ENCODE measurements at regions not wholly inside any gene's neighbourhood (a gene's known extent, or its start where the extent isn't known, plus 50 kb on each side); places are given as distances from the start of the nearest gene placed in this dataset.

DNA sequence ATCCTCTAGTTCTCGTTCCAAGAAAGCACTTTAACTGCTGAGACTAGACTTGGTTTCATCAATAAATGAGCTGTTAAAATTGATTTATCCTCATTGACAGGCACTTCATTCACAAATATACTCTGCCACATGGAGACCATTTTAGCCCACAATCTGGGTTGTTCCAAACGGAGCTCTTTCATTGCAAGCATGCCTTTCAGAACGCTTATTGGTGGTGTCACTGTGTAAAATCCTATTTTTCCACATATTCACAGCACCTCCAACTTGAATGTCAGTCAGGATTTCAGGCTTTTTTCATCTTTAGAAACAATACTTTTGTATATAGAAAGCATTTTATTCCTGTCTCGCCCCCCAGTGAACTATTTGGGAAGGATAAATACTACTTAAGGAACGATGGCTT lies 424.7 kb upstream of the NRP1 start:
- H3K9ac ChIP-seq (ENCODE audit: low read length), result no peak overlapping the region
- peaks cover 2% of the 10 kb centered on the region for H3K9me3 Mint-ChIP-seq (ENCODE audit: insufficient read depth)
- no peak overlapping the region for H3K4me3 Mint-ChIP-seq
- H3K27ac ChIP-seq (ENCODE audit: low read length in 2 of 2), result no peak overlapping the region
- H3K9me3 ChIP-seq (ENCODE audit: control extremely low read depth in 1 of 3, control insufficient read depth in 2 of 3, insufficient read depth in 1 of 3, low read length in 2 of 3), result peaks cover 0 to 4% (median 0%) of the 10 kb centered on the region in 3 donors
- TF ChIP-seq EZH2 (IDR thresholded peaks at IDR 0.05; ENCODE audit: borderline replicate concordance, insufficient read depth, low read depth, low read length, poor library complexity, severe bottlenecking) (no peak), CTCF (IDR thresholded peaks at IDR 0.05) (no peak)
- no peaks in the 10 kb centered on the region for H4K20me1 ChIP-seq (ENCODE audit: control insufficient read depth, insufficient read depth, low read length, poor library complexity, severe bottlenecking)
- no peaks in the 10 kb centered on the region for H3K36me3 ChIP-seq (replicated peaks in 1 of 2; ENCODE audit: control extremely low read depth in 1 of 2, control insufficient read depth in 1 of 2, extremely low read depth in 1 of 2, insufficient read depth in 2 of 2, low read length in 1 of 2)
- H3K4me1 Mint-ChIP-seq, result no peaks in the 10 kb centered on the region
- ChIA-PET CTCF (no interaction called here), POLR2A (no interaction called here)
- no peak overlapping the region for H3K4me3 ChIP-seq (ENCODE audit: control extremely low read depth in 1 of 5, extremely low read depth in 1 of 5, insufficient read depth in 1 of 5, low read depth in 2 of 5, low read length in 4 of 5)
- no peak overlapping the region for H3K27ac Mint-ChIP-seq
- no peaks in the 10 kb centered on the region for H3K27me3 Mint-ChIP-seq
- H3K4me1 ChIP-seq (ENCODE audit: control insufficient read depth in 2 of 2, insufficient read depth in 2 of 2, low read length in 2 of 2), result no peaks in the 10 kb centered on the region
- no peaks in the 10 kb centered on the region for H3K79me2 ChIP-seq (ENCODE audit: control insufficient read depth, insufficient read depth, low read length)
- H3K4me2 ChIP-seq (replicated peaks; ENCODE audit: low read depth, low read length, poor library complexity, severe bottlenecking), result no peak overlapping the region
- WGBS (ENCODE audit: insufficient coverage), result 90% methylated on average over 2 of the region's 5 CpGs
- DNase-seq (no peak), ATAC-seq (ENCODE audit: low read depth) (no peak)
- no peaks in the 10 kb centered on the region for H3K27me3 ChIP-seq (replicated peaks in 1 of 4; ENCODE audit: control extremely low read depth in 1 of 4, control insufficient read depth in 3 of 4, insufficient read depth in 4 of 4, low read length in 3 of 4)
- intact Hi-C loops (cut with micrococcal nuclease), result no loop called here
- H2AFZ ChIP-seq (ENCODE audit: insufficient read depth, low read depth, low read length, poor library complexity, severe bottlenecking), result no peak overlapping the region

DNA sequence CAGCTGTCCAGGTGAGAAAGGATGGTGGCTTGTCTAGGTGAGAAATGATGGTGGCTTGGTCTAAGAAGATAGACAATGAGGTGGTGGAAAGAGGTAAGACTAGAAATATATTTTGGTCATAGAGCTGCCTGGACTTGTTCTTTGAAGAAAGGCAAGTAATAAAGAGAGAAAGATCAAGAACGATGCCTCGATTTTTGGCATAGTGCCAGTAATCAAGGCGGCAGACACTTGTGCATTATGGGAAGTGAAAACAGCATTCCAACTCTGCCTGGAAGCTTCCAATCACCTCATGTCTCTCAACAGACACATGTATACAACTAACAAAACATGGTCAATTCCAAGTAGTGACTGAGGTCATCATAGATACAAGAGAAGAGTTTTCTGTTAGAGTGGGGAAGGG lies 423.8 kb upstream of the NRP1 start:
- DNase-seq, result no peak
- POLR2A ChIA-PET, result no interaction called here

More for the DNA sequence above, 423.8 kb upstream of the NRP1 start:
- ATAC-seq (ENCODE audit: low read depth), result no peak
- H3K4me2 ChIP-seq (replicated peaks; ENCODE audit: low read depth, low read length, poor library complexity, severe bottlenecking), result no peak overlapping the region
- no peak overlapping the region for H3K9ac ChIP-seq (ENCODE audit: low read length)
- H2AFZ ChIP-seq (ENCODE audit: insufficient read depth, low read depth, low read length, poor library complexity, severe bottlenecking), result no peak overlapping the region
- no peaks in the 10 kb centered on the region for H4K20me1 ChIP-seq (ENCODE audit: control insufficient read depth, insufficient read depth, low read length, poor library complexity, severe bottlenecking)
- no peak overlapping the region for H3K27ac Mint-ChIP-seq
- no peak for TF ChIP-seq EZH2 (IDR thresholded peaks at IDR 0.05; ENCODE audit: borderline replicate concordance, insufficient read depth, low read depth, low read length, poor library complexity, severe bottlenecking)
- no peak for TF ChIP-seq CTCF (IDR thresholded peaks at IDR 0.05)
- peaks cover 0 to 4% (median 0%) of the 10 kb centered on the region in 3 donors for H3K9me3 ChIP-seq (ENCODE audit: control extremely low read depth in 1 of 3, control insufficient read depth in 2 of 3, insufficient read depth in 1 of 3, low read length in 2 of 3)
- no peaks in the 10 kb centered on the region for H3K27me3 Mint-ChIP-seq
- H3K36me3 ChIP-seq (replicated peaks in 1 of 2; ENCODE audit: control extremely low read depth in 1 of 2, control insufficient read depth in 1 of 2, extremely low read depth in 1 of 2, insufficient read depth in 2 of 2, low read length in 1 of 2), result no peaks in the 10 kb centered on the region
- no peak overlapping the region for H3K27ac ChIP-seq (ENCODE audit: low read length in 2 of 2)
- H3K27me3 ChIP-seq (replicated peaks in 1 of 4; ENCODE audit: control extremely low read depth in 1 of 4, control insufficient read depth in 3 of 4, insufficient read depth in 4 of 4, low read length in 3 of 4), result no peaks in the 10 kb centered on the region
- no peak overlapping the region for H3K4me3 ChIP-seq (ENCODE audit: control extremely low read depth in 1 of 5, extremely low read depth in 1 of 5, insufficient read depth in 1 of 5, low read depth in 2 of 5, low read length in 4 of 5)
- H3K4me3 Mint-ChIP-seq, result no peak overlapping the region
- intact Hi-C loops (cut with micrococcal nuclease), result no loop called here
- no CpG with 5 or more reads among the region's 3 CpGs for WGBS (ENCODE audit: insufficient coverage)
- H3K4me1 Mint-ChIP-seq, result no peaks in the 10 kb centered on the region
- no peaks in the 10 kb centered on the region for H3K79me2 ChIP-seq (ENCODE audit: control insufficient read depth, insufficient read depth, low read length)
- H3K9me3 Mint-ChIP-seq (ENCODE audit: insufficient read depth), result peaks cover 2% of the 10 kb centered on the region
- CTCF ChIA-PET, result no interaction called here
- no peaks in the 10 kb centered on the region for H3K4me1 ChIP-seq (ENCODE audit: control insufficient read depth in 2 of 2, insufficient read depth in 2 of 2, low read length in 2 of 2)

All from B cell (primary cell).